ENCODE measurements at regions not wholly inside any gene's neighbourhood (a gene's known extent, or its start where the extent isn't known, plus 50 kb on each side); places are given as distances from the start of the nearest gene placed in this dataset.

- TF ChIP-seq CTCF (IDR thresholded peaks at IDR 0.05) = no peak
- no peaks in the 10 kb centered on the region for H3K36me3 Mint-ChIP-seq
- DNase-seq (no peak), ATAC-seq (no peak)
- intact Hi-C loops (cut with micrococcal nuclease) = no loop called here
- no peak overlapping the region for H3K4me3 ChIP-seq (ENCODE audit: low read length)
- no peaks in the 10 kb centered on the region for H3K36me3 ChIP-seq (ENCODE audit: control insufficient read depth, insufficient read depth, low read length)
- H3K4me1 Mint-ChIP-seq = no peaks in the 10 kb centered on the region
- no peaks in the 10 kb centered on the region for H3K27me3 Mint-ChIP-seq (ENCODE audit: low read depth in 2 of 2)
- peaks cover 8 to 10% of the 10 kb centered on the region in 2 donors for H3K9me3 Mint-ChIP-seq
- no peak overlapping the region for H3K27ac Mint-ChIP-seq
- H3K9me3 ChIP-seq (ENCODE audit: control insufficient read depth, insufficient read depth, low read length) = no peaks in the 10 kb centered on the region
- no peaks in the 10 kb centered on the region for H3K4me1 ChIP-seq (ENCODE audit: control insufficient read depth, insufficient read depth, low read length)
- WGBS (ENCODE audit: insufficient coverage) = 94% methylated on average over 5 of the region's 6 CpGs
- H3K4me3 Mint-ChIP-seq = no peak overlapping the region
- no peaks in the 10 kb centered on the region for H3K27me3 ChIP-seq (ENCODE audit: control insufficient read depth, insufficient read depth, low read length)
- H3K27ac ChIP-seq (ENCODE audit: low read length) = no peak overlapping the region
These were observed 432.4 kb downstream of the GBA3 start for GRCh38 chr4:23125118-23125517.

- no peaks in the 10 kb centered on the region for H3K36me3 Mint-ChIP-seq
- no peak overlapping the region for H3K4me3 Mint-ChIP-seq
- no peaks in the 10 kb centered on the region for H3K27me3 Mint-ChIP-seq (ENCODE audit: low read depth in 2 of 2)
- peaks cover 7 to 10% of the 10 kb centered on the region in 2 donors for H3K9me3 Mint-ChIP-seq
- ATAC-seq = no peak
- H3K27me3 ChIP-seq (ENCODE audit: control insufficient read depth, insufficient read depth, low read length) = no peaks in the 10 kb centered on the region
- no peak for DNase-seq
- no peak overlapping the region for H3K27ac Mint-ChIP-seq
- WGBS (ENCODE audit: insufficient coverage) = 93% methylated on average over 1 of the region's 2 CpGs
- no peaks in the 10 kb centered on the region for H3K4me1 ChIP-seq (ENCODE audit: control insufficient read depth, insufficient read depth, low read length)
- H3K4me1 Mint-ChIP-seq = no peaks in the 10 kb centered on the region
- H3K9me3 ChIP-seq (ENCODE audit: control insufficient read depth, insufficient read depth, low read length) = no peaks in the 10 kb centered on the region
- TF ChIP-seq CTCF (IDR thresholded peaks at IDR 0.05) = no peak
- no peaks in the 10 kb centered on the region for H3K36me3 ChIP-seq (ENCODE audit: control insufficient read depth, insufficient read depth, low read length)
- H3K4me3 ChIP-seq (ENCODE audit: low read length) = no peak overlapping the region
- no peak overlapping the region for H3K27ac ChIP-seq (ENCODE audit: low read length)
- intact Hi-C loops (cut with micrococcal nuclease) = no loop called here
These were observed 430.1 kb downstream of the GBA3 start for GRCh38 chr4:23122666-23123400.

GRCh38 chr4:23120374-23120773, 427.6 kb downstream of the GBA3 start:
- no peak overlapping the region for H3K4me3 ChIP-seq (ENCODE audit: low read length)
- no peaks in the 10 kb centered on the region for H3K4me1 Mint-ChIP-seq
- H3K9me3 Mint-ChIP-seq = peaks cover 3 to 7% of the 10 kb centered on the region in 2 donors
- H3K27ac ChIP-seq (ENCODE audit: low read length) = no peak overlapping the region
- no peaks in the 10 kb centered on the region for H3K27me3 ChIP-seq (ENCODE audit: control insufficient read depth, insufficient read depth, low read length)
- WGBS (ENCODE audit: insufficient coverage) = 82% methylated on average over 2 of the region's 3 CpGs
- no peaks in the 10 kb centered on the region for H3K27me3 Mint-ChIP-seq (ENCODE audit: low read depth in 2 of 2)
- no peaks in the 10 kb centered on the region for H3K4me1 ChIP-seq (ENCODE audit: control insufficient read depth, insufficient read depth, low read length)
- no peak for DNase-seq
- H3K36me3 ChIP-seq (ENCODE audit: control insufficient read depth, insufficient read depth, low read length) = no peaks in the 10 kb centered on the region
- no peaks in the 10 kb centered on the region for H3K36me3 Mint-ChIP-seq
- TF ChIP-seq CTCF (IDR thresholded peaks at IDR 0.05) = no peak
- H3K27ac Mint-ChIP-seq = no peak overlapping the region
- no peak for ATAC-seq
- H3K4me3 Mint-ChIP-seq = no peak overlapping the region
- H3K9me3 ChIP-seq (ENCODE audit: control insufficient read depth, insufficient read depth, low read length) = no peaks in the 10 kb centered on the region
- intact Hi-C loops (cut with micrococcal nuclease) = no loop called here

- Histone ChIP-seq H3K9me3 (ENCODE audit: control insufficient read depth, insufficient read depth, low read length) (no peaks in the 10 kb centered on the region), H3K4me3 (ENCODE audit: low read length) (no peak overlapping the region), H3K27me3 (ENCODE audit: control insufficient read depth, insufficient read depth, low read length) (no peaks in the 10 kb centered on the region), H3K36me3 (ENCODE audit: control insufficient read depth, insufficient read depth, low read length) (no peaks in the 10 kb centered on the region), H3K4me1 (ENCODE audit: control insufficient read depth, insufficient read depth, low read length) (no peaks in the 10 kb centered on the region), H3K27ac (ENCODE audit: low read length) (no peak overlapping the region)
- TF ChIP-seq CTCF (IDR thresholded peaks at IDR 0.05) = no peak
- no peaks in the 10 kb centered on the region for H3K4me1 Mint-ChIP-seq
- no peak overlapping the region for H3K27ac Mint-ChIP-seq
- H3K4me3 Mint-ChIP-seq = no peak overlapping the region
- WGBS (ENCODE audit: insufficient coverage) = no CpG with 5 or more reads among the region's 1 CpG
- ATAC-seq (no peak), DNase-seq (no peak)
- H3K36me3 Mint-ChIP-seq = no peaks in the 10 kb centered on the region
- peaks cover 2 to 9% of the 10 kb centered on the region in 2 donors for H3K9me3 Mint-ChIP-seq
- H3K27me3 Mint-ChIP-seq (ENCODE audit: low read depth in 2 of 2) = no peaks in the 10 kb centered on the region
- intact Hi-C loops (cut with micrococcal nuclease) = no loop called here
These were observed 425.1 kb downstream of the GBA3 start for GRCh38 chr4:23117826-23118225.

Measured in natural killer cell (primary cell).